ENCODE measurements at regions not wholly inside any gene's neighbourhood (a gene's known extent, or its start where the extent isn't known, plus 50 kb on each side); places are given as distances from the start of the nearest gene placed in this dataset.

DNA sequence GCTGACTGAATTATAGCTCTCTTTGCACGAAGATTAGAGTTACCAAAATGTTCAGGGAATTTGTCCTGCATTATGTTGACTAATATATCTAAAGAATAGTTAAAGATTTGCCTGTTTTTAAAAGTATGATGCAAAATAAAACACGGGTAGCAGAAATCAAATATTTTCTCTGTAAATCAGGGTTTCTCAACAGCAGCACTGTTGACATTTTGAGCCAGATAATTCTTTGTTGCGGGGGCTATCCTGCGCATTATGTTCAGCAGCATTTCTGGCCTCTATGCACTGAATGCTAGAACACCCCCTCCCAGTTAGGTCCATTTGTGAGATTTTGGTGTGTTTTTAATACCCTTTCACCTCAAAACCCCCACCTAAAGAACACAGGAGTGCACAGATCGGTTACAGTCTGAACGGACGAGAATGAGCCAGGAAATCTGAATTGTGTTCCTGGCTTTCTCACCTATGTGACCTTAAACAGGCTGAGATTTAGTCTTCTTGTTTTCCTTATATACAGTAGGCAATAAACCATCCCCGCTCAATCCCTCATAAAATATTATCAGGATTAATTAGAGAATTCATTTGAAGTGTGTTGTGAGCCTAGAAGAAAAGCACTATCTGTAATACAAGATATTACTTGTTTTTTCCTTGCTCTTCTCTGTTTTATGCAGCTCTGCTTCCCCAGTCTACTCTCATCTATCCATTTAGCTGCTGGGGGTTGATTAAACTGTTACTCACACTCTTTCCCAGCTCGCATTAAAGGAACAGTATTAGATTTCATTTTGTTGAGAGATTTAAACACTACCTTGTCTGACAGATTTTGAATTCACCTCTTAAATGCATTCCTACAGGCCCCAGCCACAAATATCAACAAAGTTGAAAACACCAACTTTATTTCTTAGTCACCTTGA is 247.5 kb upstream of the GOLIM4 start:
- no peak overlapping the region for H3K4me3 ChIP-seq (ENCODE audit: low read depth, low read length)
- peaks cover 3% of the 10 kb centered on the region; the same call in 1 of the 2 replicates for H3K27me3 ChIP-seq (ENCODE audit: control insufficient read depth, insufficient read depth, low read length)
- TF ChIP-seq CTCF (IDR thresholded peaks at IDR 0.05; ENCODE audit: insufficient read depth, low read depth, low read length), result no peak
- CTCF ChIA-PET, result no interaction called here
- no peaks in the 10 kb centered on the region for H3K36me3 ChIP-seq (ENCODE audit: control insufficient read depth, insufficient read depth, low read length)
- DNase-seq (ENCODE audit: low read depth), result no peak
- POLR2A ChIA-PET, result no interaction called here

DNA sequence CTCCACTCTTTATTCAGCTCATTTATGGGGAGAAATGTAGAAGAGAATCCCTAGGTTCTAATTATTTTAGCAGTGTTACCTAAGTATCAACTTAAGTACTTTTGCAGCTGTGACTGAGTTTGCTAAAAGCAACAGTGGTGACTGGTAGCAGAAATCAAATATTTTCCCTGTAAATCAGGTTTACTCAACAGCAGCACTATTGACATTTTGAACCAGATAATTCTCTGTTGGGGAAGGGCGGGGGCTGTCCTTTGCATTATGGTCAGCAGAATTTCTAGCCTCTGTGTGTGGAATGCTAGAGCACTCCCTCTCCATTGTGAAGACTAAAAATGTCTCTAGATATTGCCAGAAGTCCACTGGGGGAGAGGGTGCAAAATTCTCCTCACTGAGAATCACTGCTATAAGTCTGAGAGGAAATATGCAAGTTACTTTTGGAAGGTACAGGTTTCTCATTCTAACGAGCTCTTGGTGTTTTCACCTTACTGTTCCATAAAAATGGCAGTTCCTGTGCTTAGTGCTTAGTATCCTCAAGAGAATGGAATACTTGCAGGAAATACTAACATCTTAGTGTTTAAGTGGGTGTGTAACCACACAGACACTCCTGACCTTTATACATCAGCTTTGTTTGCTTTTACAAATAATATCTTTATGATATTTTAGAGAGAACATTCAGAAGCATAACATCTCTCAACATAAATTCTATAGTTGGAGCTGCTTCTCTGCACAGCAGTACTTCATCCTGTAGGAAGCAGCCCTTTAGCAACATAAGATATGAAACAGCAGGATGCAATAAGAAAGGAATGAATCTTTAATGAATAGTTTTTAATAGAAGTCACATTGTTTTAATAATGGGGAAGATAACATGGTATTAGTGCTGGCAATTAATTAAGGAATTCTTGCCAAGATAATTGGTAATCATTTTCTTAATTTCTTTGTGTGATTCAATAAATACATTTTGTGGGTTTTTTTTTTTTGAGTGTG is 246.5 kb upstream of the GOLIM4 start:
- peaks cover 3% of the 10 kb centered on the region; the same call in 1 of the 2 replicates for H3K27me3 ChIP-seq (ENCODE audit: control insufficient read depth, insufficient read depth, low read length)
- POLR2A ChIA-PET, result no interaction called here

GRCh38 chr3:168341192-168341815 is 245.6 kb upstream of the GOLIM4 start:
- peaks cover 3% of the 10 kb centered on the region; the same call in 1 of the 2 replicates for H3K27me3 ChIP-seq (ENCODE audit: control insufficient read depth, insufficient read depth, low read length)
- H3K4me3 ChIP-seq (ENCODE audit: low read depth, low read length), result no peak overlapping the region
- peak; percentile 82 for DNase-seq (ENCODE audit: low read depth)
- TF ChIP-seq CTCF (IDR thresholded peaks at IDR 0.05; ENCODE audit: insufficient read depth, low read depth, low read length), result no peak
- ChIA-PET POLR2A (no interaction called here), CTCF (interaction anchor here (0.9 kb wide), 1 partner anchor 89 kb away, joined by 3 read pairs; no protein-coding TSS in a partner anchor)
- no peaks in the 10 kb centered on the region for H3K36me3 ChIP-seq (ENCODE audit: control insufficient read depth, insufficient read depth, low read length)

More for the DNA sequence above, 246.5 kb upstream of the GOLIM4 start:
- Histone ChIP-seq H3K4me3 (ENCODE audit: low read depth, low read length) (no peak overlapping the region), H3K36me3 (ENCODE audit: control insufficient read depth, insufficient read depth, low read length) (no peaks in the 10 kb centered on the region)
- no peak for TF ChIP-seq CTCF (IDR thresholded peaks at IDR 0.05; ENCODE audit: insufficient read depth, low read depth, low read length)
- DNase-seq (ENCODE audit: low read depth), result no peak
- CTCF ChIA-PET, result interaction anchor here (0.9 kb wide), 1 partner anchor 90 kb away, joined by 3 read pairs; no protein-coding TSS in a partner anchor

- DNase-seq (ENCODE audit: low read depth), result no peak
- no peak for TF ChIP-seq CTCF (IDR thresholded peaks at IDR 0.05; ENCODE audit: insufficient read depth, low read depth, low read length)
- Histone ChIP-seq H3K27me3 (ENCODE audit: control insufficient read depth, insufficient read depth, low read length) (0 out of 2 replicates have a peak, but pooled peaks cover 2% of the 10 kb centered on the region), H3K36me3 (ENCODE audit: control insufficient read depth, insufficient read depth, low read length) (no peaks in the 10 kb centered on the region), H3K4me3 (ENCODE audit: low read depth, low read length) (no peak overlapping the region)
- ChIA-PET POLR2A (no interaction called here), CTCF (no interaction called here)
These were observed 242.4 kb upstream of the GOLIM4 start for GRCh38 chr3:168338161-168338560.

Data from BJ (cell line).